ENCODE measurements at regions not wholly inside any gene's neighbourhood (a gene's known extent, or its start where the extent isn't known, plus 50 kb on each side); places are given as distances from the start of the nearest gene placed in this dataset.
A peak's percentile ranks its signal among the peaks of the same experiment; 100 is the strongest.

- no peak for DNase-seq
These were observed 95.8 kb upstream of the LDB2 start for GRCh38 chr4:16993956-16994840.

DNA sequence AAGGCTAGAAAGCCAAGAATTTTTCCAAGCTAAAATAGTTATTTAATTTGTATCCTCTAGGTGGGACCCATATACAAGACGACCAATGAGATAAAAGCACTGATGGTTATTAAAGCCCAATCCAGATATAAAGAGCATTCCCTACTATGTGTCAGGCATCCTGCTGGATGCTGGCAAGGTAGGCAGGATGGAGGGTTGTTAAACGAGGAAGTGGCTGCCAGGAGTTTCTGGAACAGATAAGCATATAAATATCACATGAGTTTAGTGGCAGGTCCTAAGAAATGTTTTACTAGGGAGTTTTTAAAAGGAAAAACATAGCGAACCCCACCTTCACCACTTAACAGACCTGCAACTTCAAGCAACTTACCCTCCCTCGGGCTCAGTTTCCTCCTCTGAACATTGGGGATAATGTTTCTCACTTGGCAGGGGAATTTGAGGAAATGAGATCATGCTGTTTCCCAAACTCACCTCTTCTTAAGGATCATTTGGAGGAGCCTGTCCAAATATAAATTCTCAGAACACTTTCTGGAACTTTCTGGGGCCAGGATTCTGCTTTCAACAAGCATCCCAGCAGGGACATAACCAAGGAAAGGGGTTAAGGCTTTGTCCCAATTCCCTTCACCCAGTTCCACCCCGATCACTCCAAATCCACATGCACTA lies 94.3 kb upstream of the LDB2 start:
- no peak for DNase-seq

- DNase-seq = peak; percentile 66
These were observed 93.0 kb upstream of the LDB2 start for GRCh38 chr4:16991450-16991849.

DNA sequence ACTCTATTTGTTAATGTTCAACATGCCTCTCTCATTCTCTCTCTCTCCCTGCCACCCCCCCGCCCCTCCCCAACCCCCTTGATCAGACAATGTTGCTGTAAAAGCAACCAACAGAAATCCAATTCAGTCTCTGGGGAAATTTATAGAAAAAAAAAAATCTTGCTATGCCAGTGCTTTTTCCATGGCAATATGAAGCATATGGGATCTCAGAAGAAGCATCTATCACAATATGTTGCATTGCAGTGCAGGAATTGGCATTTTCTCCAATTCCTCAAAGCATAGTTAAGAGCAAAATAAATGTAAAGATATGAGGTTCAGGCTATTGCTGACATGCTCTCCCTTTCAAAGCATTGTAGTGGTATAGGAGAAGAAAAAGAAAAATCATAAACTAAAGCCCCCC lies 90.9 kb upstream of the LDB2 start:
- DNase-seq = no peak

- no peak for DNase-seq
These were observed 90.4 kb upstream of the LDB2 start for GRCh38 chr4:16988814-16989213.

GRCh38 chr4:16977081-16977480 lies 78.6 kb upstream of the LDB2 start:
- DNase-seq = no peak

GRCh38 chr4:16969696-16970135 lies 71.3 kb upstream of the LDB2 start:
- DNase-seq = no peak

DNA sequence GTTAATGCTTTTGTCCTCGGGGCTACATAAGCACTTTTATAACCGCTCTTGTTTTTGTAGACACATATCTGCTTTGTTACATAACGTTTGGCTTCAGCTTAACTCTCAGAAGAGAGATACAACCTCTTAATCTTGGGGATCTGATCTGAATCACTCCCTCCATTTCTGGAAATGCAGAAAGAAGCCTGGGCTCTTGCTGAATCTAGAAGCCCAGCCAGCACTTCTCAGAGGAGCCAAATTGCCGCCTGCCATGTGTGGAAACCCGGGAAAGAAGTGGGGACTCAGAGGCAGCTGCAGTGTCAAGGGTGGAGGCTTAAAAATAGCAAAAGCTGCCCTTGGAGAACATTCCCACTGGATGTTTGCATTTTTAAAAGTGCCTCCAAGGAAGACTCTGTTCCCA lies 69.3 kb upstream of the LDB2 start:
- no peak for DNase-seq

- DNase-seq = no peak
These were observed 60.9 kb upstream of the LDB2 start for GRCh38 chr4:16959305-16959704.

DNA sequence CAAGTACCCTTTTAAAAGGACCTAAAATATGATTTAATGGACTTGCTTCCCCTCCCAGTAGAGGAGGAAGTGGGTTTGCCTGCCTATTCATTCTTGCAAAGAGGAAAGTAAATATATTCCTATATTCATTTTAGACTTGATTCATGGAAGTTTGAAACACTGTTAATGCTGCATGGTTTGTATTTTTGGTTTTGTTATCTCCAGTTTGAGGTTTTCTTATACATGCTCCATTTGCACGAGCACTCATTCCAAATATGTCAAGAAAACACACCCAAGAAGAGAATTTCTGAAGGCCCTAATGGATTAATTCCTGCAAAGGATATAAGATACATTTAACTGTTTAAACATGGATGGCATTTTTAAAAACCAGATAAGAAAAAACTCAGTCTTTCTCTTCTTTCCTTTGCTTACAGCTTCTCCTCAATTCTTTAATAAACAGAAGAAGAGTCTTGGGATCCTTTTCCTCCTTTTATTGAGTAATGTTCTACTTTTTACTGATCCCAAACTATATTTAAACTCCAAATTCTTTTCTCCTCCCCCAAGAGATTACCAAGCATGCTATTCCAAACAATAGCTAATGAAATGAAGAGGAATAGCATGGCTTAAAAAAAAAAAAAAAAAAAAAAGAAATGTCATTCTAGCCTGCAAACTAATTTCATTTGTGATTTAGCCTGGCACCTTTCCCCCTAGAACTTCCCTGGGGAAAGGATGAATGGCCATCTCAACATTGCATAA lies 54.6 kb upstream of the LDB2 start:
- DNase-seq = no peak

GRCh38 chr4:16952462-16952871 lies 54.0 kb upstream of the LDB2 start:
- no peak for DNase-seq

All from islet precursor cell (in vitro differentiated cells).